Mesothelial cell of epicardium (in vitro differentiated cells): ENCODE measurements at regions not wholly inside any gene's neighbourhood (a gene's known extent, or its start where the extent isn't known, plus 50 kb on each side); places are given as distances from the start of the nearest gene placed in this dataset.

ENCODE experiments used
- DNase-seq, 2 experiments: peaks; one replicate each; pipeline ENCODE4 v3.0.0; 2021; ENCODE audit warnings: low spot score in 2 of 2; ENCODE audit not compliant: unreplicated experiment in 2 of 2
- H3K27ac Mint-ChIP-seq: 2 replicates; pipeline ENCODE4 v1.8.0; 2021; ENCODE audit warnings: mixed read lengths
- H3K27me3 Mint-ChIP-seq: 2 replicates; pipeline ENCODE4 v1.8.0; 2021; ENCODE audit warnings: low read depth, mixed read lengths
- H3K36me3 Mint-ChIP-seq: 2 replicates; pipeline ENCODE4 v1.8.0; 2021; ENCODE audit warnings: mixed read lengths
- H3K4me1 Mint-ChIP-seq: 2 replicates; pipeline ENCODE4 v1.8.0; 2021; ENCODE audit warnings: mixed read lengths
- H3K4me3 Mint-ChIP-seq: 2 replicates; pipeline ENCODE4 v1.8.0; 2021; ENCODE audit warnings: mild to moderate bottlenecking, moderate library complexity, mixed read lengths
- H3K9me3 Mint-ChIP-seq: 2 replicates; pipeline ENCODE4 v1.8.0; 2021; ENCODE audit warnings: mixed read lengths
- CTCF ChIP-seq: fragments of 200-600 bp; sonication (generic); IDR thresholded peaks from one replicate; pipeline ENCODE4 v1.5.0; 2021; ENCODE audit warnings: antibody characterized with exemption; ENCODE audit not compliant: unreplicated experiment

- Mint-ChIP-seq H3K9me3 (peaks cover 16% of the 10 kb centered on the region), H3K27ac (no peak overlapping the region), H3K36me3 (peaks cover 11% of the 10 kb centered on the region), H3K4me1 (peaks cover 32% of the 10 kb centered on the region), H3K27me3 (no peaks in the 10 kb centered on the region), H3K4me3 (no peak overlapping the region)
- TF ChIP-seq CTCF = no peak
- no peak for DNase-seq
Observed at GRCh38 chr2:217271813-217272212, 411.9 kb upstream of the TNP1 start.

- H3K4me3 Mint-ChIP-seq = no peak overlapping the region
- H3K4me1 Mint-ChIP-seq = peaks cover 25% of the 10 kb centered on the region
- H3K27me3 Mint-ChIP-seq = no peaks in the 10 kb centered on the region
- no peak overlapping the region for H3K27ac Mint-ChIP-seq
- H3K36me3 Mint-ChIP-seq = peaks cover 16% of the 10 kb centered on the region
- no peak for DNase-seq
- H3K9me3 Mint-ChIP-seq = peaks cover 23% of the 10 kb centered on the region
- no peak for TF ChIP-seq CTCF
Observed at GRCh38 chr2:217270485-217271121, 410.7 kb upstream of the TNP1 start.

- Mint-ChIP-seq H3K36me3 (peaks cover 16% of the 10 kb centered on the region), H3K4me3 (no peak overlapping the region), H3K27ac (peak overlapping the region; percentile 53), H3K9me3 (peaks cover 23% of the 10 kb centered on the region), H3K4me1 (peaks cover 28% of the 10 kb centered on the region), H3K27me3 (no peaks in the 10 kb centered on the region)
- no peak for DNase-seq
- TF ChIP-seq CTCF = no peak
Observed at GRCh38 chr2:217269701-217270484, 410.0 kb upstream of the TNP1 start.

GRCh38 chr2:217268978-217269377 is 409.1 kb upstream of the TNP1 start:
- Mint-ChIP-seq H3K4me3 (no peak overlapping the region), H3K27ac (no peak overlapping the region), H3K27me3 (no peaks in the 10 kb centered on the region), H3K4me1 (peaks cover 33% of the 10 kb centered on the region), H3K9me3 (peaks cover 23% of the 10 kb centered on the region), H3K36me3 (peaks cover 16% of the 10 kb centered on the region)
- TF ChIP-seq CTCF = no peak
- DNase-seq = no peak

GRCh38 chr2:217267758-217268157 is 407.9 kb upstream of the TNP1 start:
- Mint-ChIP-seq H3K4me1 (peaks cover 40% of the 10 kb centered on the region), H3K27me3 (no peaks in the 10 kb centered on the region), H3K4me3 (no peak overlapping the region), H3K9me3 (peaks cover 23% of the 10 kb centered on the region), H3K27ac (no peak overlapping the region), H3K36me3 (peaks cover 16% of the 10 kb centered on the region)
- no peak for TF ChIP-seq CTCF
- no peak for DNase-seq
